NOMO-1 treated with DMSO at 0.1 percent for 48 hours (cell line): ENCODE measurements at regions not wholly inside any gene's neighbourhood (a gene's known extent, or its start where the extent isn't known, plus 50 kb on each side); places are given as distances from the start of the nearest gene placed in this dataset.
A peak's percentile ranks its signal among the peaks of the same experiment; 100 is the strongest.

ENCODE experiments used
- DNase-seq: peaks from one replicate; lab custom pipeline; 2025; ENCODE audit not compliant: unreplicated experiment; lab: John Stamatoyannopoulos, UW

DNA sequence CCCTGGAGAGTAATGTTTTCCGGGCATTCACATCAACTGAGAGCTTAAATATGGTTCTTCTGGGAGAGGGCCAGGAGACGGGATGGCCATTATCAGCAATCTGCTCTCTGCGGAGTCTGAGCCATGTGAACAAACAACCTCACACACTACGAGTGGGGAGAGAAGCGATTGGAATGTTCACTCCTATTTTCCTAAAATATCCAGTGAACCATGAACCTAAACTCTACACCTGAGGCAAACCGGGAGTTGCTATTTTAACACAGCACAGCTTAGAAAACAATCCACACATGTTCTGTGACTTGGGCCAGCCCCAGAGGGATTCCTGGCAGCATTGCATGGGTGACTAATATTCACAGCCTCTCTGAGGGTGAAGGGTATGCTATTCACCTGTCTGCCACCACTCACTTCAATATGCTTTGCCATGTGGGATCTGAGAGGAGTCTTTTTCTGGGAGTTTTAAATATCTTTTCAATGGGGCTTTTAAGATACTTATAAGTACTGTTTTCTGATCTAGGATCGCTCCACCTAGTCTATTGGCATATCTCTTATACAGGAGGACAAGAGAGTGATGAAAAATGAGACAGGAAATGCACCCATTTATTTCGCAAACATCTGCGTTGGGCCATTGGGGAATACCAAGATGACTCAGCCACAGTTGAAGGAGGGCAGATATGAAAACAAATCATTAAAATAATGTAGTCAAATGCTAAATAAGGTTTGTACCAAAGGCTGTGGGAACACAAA, 72.6 kb upstream of the SERP2 start:
- no peak for DNase-seq

DNA sequence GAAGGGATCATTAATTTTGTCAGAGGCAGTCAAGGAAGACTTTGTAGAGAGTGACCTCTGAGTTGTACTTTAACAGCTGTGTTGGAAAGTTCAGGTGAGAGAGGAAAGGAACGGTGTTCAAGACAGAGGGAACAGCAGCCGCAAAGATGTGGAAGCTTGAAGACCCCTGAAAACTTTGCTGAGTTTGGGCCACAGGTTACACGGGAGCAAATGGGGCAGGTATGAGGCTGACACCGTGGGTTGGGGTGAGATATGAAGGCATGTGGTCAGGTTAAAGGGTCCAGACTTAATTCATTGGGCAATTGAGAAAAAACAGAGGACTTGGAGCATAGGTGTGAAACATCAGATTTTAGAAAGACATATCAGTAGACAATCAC, 72.0 kb upstream of the SERP2 start:
- DNase-seq = no peak

DNA sequence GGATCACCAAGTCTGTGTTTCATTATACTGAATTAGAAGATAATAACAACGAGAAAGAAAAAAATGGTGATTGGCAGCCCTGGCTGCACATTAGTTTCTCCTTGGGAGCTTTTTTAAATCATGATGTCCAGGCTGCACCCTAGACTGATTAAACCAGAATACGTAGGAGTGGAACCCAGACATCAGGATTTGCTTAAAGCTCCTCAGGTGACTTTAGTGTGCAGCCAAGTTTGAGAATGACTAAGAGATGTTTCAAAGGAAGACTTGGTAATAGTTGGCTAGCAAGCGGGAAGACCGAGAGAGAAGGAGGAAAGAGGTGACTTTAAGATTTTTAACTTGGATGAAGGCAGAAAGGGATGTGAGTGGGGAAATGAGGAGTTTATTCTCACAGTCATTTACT, 71.4 kb upstream of the SERP2 start:
- DNase-seq = no peak

DNA sequence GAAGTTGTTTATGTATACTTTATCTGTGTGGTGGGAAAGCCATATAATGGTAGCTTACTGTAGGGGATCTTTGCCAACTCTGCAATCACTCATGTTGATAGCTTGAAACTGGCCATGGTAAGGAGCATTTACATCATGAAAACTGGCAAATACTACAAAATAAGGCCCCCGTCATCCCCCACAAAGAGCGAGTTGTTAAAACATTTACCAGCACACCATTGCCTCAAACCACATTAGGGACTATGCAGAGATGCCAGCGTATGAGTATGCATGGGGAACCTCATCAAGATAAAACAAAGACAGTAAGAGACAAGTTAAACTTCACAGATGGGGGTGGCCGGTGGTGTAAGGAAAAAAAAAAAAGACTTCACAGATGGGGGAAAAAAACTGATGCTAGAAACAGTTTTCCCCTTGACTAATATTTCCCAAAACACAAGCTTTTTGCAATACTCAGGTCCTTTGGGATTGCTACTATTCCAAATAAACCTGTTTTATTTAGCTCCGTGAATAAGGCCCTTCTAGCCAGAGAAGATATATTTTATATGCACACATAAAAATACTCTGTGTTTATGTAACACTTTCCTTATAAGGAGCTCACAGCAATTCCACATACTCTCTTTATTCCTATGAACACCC, 70.6 kb upstream of the SERP2 start:
- no peak for DNase-seq

DNA sequence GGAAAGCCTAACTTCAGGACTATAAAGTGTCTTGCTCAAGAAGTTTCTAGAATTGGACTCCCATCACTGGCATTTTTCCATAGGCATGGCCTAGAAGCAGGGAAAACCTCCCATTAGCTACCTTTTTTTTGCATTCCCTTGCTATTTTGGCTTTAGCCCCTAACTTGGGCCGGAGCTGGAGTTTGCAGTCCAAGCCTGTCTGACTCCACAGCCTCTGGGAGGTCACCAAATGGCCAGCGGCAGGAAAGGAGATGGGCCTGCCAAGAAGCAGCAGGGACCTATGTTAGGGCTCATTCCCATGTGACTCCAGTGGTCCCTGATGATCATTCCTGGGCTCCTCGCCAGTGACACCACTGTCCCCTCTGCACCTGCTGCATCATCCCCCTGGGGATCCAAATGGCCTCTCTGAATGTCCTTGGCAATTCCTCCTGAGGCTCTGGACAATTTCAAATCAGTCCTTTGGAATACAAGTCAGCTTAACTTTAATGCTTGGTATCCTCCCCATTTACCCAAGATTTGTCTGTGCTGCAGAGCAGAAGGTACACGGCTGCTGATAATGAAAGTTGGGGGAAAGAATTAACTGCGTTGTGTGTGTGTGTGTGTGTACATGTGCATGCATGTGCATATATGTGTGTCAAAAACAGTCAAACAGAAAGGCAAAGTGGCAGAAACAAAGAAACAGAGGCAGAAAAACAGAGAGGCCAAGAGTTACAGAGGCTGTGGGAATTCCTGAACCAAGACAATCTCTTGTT, 69.8 kb upstream of the SERP2 start:
- DNase-seq = no peak

DNA sequence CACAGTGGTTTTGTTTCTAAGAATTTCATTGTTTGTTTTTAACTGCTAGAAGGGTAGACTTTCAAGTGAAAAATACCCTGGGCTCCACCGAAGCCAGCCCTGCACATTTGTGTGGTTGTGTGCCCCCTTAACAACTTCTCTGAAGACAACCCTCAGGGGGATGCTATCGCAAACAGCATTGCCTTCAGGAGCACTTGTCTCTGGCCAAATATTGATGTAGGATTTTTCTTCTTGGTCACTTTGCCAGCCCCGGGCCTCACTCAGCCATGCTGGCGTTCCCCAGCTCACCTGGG, 69.2 kb upstream of the SERP2 start:
- no peak for DNase-seq

DNA sequence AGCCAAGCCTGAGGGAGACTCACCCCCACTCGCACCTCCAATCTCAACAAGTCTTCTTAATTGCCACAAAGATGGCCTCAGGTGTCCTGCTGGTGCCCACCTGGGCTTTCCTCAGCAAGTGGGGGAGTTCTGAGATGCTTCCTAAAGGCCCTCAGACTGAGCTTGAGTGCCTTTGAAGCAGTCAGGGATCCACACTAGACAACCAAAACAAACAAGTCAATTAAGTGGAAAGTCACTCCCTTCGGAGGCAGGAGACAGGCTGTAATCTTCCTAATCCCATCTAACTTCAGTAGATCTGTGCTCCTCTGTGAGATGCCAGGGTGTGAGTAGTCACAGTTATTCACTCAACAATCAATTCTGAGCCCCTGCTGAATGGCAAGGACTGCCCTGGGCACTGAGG, 68.3 kb upstream of the SERP2 start:
- DNase-seq = no peak

DNA sequence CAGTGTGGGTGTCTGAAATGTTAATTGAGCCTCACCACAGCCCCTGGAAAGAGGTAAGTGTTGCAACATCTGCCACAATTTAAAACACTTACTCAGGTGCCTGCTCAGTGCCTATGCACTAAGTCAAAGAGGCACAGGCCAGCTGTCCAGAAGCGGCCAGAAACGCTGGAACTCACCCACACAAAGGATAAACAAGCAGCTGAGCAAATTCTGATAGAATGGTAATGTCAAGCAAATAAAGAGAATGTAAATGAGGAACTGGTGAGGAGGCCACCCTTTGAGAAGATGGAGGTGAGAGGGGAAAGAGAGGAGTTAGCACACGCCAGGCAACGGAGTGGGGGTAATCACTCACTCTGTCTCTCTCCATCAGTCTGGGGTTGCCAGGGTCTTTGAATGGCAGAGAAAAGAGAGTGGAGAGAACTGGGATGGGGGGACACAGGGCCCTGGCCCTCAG, 67.7 kb upstream of the SERP2 start:
- no peak for DNase-seq

DNA sequence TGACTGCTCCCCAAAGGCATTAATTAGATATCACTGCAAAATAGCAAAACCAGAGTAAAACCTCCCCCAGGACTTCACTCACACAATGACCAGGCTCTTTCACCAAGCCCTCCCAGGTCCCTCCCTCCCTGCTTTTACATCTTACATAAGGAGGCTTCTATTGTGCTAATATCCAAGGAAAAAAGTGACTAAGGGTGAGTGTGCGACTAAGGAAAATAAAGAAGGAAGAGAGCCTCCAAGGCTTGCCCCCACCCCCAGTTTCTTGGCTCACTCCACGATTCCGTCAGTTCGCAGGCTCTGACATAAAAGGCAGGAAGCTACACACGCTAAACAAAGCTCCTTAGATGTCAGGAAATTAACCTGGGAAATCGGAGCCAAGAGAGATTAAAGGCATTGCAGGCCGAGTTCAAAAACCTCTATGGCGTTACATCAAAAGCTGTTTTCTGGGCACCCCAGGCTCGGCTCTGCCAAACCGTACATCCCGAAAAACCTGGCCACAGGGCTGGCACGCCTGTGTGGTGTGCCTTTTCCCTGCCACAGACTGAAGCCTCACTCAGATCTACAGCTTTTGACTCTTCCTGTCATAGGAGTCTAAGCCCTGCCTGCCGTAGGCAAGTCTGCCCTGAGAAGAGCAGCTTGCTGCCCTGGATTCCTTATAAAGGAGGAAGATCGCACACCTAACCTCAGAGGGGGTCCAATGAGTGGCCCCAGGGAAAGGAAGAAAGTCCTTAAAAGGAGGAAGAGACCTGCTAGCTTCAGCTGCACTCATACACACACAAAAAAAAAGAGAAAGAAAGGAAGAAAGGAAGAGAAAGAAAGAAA, 67.0 kb upstream of the SERP2 start:
- DNase-seq = no peak

DNA sequence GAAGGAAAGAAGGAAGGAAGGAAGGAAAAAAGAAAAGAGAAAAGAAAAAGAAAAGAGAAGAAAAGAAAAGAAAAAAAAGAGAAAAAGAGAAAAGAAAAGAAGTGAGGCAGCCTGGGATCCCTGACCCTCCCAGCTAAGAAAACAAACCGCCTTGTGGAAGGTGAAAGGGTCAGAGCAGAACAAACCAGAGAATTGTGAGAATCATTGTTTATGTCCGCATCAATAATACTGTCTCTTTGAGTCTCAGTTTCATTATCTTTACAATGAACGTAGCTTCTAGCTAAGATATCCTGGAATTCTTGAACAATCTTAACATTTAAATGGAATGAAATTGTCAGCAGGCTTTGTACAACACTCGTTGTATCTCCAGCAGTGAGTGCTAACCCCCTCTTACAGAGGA, 66.4 kb upstream of the SERP2 start:
- DNase-seq = no peak

DNA sequence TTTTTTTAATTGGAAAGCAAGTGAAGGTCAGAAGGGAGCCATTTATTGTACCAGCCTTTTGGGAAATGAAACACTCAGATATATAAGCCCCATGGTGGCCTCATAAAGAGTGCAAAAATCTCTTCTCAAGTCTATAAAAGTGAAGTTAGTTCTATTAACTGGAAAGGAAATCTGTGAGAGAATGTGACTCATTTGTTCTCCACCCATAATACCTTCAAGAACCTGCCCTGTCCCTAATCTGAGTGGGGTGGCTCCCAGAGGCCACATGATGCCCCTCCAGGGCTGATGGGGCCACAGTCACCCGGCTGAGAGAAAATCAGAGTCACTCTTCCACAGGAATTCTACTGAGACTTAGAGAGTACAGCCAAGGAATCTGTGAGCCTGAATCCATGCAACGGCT, 65.8 kb upstream of the SERP2 start:
- no peak for DNase-seq

DNA sequence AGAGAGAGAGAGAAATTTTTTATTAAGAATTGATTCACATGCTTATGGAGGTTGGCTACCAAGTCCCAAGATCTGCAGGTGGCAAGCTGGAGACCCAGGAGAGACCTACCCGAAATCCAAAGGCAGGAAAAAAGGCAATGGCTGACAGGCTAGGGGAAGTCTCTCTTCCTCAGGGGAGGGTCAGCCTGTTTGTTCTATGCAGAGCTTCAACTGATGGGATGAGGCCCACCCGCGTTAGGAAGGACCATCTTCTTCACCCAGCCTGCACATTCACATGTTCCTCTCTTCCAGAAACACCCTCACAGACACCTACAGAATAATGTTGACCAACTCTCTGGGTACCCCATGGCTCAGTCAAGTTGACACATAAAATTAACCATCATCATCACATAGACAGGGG, 65.3 kb upstream of the SERP2 start:
- DNase-seq = no peak

DNA sequence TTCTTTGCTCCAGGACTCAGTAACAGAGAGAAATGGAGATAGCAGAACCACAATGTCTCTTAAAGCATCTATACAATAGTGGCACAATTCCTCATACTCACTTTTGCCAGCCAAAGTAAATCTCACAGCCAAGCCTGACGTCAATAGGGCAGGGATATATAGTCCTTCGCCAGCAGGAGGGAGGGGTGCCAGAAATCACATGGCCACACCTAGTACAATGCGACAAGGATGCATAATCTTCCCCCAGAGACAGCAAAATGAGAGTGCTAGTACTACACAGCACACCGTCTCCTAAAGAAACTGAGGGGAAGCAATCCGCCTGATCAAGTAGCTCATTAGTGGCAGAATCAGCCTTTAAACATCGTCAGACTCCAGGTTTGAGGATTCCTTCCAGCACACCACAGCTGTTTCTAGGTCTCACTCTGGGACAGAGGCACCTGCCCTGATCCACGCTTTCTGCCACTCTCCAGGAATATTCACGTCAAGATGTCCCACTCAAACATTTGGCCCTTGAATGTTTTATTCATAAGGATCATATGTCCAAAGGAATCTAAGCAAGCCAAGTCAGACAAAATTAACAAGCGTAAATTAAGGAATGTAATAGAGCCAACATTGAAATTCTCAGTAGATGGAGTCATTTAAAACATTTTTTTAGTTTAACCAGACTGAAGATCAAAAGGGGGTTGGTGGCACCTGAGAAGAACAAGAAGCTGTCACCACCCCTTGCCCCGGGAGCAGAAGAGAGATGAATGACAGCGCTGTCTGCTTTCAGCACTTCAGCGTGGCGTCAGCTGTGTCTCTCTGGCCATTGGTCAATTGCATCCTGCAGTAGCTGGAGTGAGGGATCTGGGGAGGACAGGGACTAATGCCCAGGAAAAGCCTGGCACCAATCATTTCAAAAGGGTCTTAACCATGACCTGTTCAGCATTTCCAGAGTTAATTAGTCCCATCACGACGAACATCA, 63.5 kb upstream of the SERP2 start:
- no peak for DNase-seq

DNA sequence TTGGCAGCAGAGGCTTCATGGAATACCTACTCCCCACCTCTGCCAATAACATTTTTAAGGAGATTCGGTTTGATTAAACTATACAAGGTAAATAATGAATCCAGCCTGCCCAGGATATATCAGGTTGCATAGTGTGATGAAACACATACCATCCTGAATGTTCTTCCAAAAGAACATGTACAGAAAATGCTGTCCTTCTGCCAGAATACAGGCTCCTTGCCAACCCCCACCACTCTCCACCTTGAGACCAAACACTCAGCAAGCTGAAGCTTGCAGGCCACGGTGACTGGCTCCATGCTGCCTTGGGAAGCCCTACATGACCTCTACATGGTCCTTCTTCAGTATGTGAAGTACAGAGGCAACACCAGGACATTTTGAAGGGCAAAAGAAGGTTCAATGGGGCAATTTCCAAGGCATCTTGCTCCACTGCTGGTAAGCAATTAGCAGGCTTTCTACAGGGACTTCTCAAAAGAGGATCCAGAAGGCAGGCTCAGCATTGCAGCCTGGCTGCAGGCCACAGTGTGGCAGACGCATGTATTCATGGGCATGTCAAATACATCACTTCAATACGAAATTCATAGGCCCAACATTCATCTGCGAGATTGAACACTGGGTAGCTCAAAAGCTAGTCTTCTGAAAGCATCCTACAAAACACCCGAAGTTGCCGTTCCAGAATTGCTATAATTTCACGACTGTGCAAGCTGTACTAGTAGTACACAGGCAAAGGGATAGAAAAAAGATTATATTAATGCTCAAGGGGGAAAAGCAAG, 62.4 kb upstream of the SERP2 start:
- no peak for DNase-seq

DNA sequence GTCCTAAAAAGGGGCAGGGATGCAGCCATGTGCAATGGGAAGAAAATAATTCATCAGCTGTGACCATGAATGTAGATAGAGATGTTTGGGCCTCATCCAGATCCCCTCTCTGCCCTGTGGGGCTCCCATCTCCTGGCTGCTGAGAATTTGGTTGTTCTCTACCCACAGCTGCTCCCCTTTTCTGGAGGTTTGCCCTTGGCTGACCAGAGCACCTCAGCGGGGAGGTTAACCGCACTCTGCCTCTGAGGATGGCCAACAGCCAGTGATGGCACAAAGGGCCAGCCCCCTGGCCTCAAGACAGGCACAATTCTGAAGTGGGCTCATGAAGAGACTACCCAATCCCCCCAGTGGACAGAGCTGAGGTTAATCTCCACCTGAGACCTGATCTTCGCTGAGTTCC, 61.5 kb upstream of the SERP2 start:
- no peak for DNase-seq

DNA sequence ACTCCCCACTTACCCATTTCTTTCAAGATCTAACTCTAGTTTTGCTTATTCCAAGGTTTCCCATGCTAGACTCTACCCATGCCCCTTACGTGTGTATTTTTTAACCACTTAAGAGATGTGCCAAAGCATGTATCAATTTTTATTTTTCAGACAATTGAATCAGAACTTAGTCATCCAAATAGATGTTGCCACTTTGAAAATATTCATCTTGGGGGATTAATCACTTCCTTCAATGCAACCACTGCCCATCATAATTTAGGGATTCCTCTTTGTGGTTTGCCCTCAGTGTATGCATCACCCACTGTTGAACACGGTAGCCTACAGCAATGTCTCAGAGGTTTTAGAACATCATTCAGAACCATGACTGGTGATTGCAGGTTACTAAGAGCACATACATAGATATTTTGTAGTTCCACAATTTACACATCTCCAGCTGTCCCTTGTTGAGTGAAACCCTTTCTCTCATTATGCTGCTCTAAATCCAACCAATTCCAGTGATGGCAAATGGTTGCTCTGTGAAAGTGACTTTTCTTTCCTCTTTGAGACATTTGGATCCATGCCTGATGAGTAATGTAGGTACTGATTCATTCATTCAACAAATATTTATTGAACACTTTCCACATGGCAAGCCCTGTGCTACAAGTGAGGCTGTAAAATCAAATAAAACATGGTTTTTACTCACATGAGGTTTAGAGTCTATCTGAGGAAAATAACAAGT, 60.6 kb upstream of the SERP2 start:
- peak; percentile 63 for DNase-seq

DNA sequence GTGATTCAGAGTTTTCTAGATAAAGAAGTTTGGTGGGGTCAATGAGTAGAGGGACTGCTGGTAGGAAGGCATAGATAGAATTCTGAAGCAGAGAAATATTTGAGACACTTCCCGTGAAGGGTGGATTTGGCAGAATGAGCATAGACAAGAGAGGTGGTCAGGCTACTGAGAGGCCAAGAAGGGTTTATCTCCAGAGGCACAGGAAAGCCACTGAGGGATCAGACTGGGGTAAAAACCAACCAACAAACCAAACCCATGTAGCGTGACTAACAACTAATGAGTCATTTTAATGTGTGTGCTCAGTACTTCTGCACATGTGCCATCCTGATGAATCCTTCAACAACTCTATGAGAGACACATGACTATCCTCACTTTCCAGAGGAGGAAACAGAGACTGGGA, 60.0 kb upstream of the SERP2 start:
- peak; percentile 50 for DNase-seq

DNA sequence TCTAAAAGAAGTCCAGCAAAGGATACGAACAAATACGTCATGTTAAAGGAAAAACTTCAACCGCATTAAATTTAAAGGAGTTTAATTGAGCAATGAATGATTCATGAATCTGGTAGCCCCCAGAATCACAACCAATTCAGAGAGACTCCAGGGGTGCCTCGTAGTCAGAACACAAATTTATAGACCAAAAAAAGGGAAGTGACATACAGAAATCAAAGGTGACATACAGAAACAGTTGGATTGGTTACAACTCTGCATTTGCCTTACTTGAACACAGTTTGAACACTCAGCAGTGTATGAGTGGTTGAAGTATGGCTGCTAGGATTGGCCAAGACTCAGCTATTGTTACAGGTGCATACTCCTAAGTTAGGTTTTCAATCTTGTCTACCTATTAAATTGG, 59.5 kb upstream of the SERP2 start:
- DNase-seq = peak; percentile 68

DNA sequence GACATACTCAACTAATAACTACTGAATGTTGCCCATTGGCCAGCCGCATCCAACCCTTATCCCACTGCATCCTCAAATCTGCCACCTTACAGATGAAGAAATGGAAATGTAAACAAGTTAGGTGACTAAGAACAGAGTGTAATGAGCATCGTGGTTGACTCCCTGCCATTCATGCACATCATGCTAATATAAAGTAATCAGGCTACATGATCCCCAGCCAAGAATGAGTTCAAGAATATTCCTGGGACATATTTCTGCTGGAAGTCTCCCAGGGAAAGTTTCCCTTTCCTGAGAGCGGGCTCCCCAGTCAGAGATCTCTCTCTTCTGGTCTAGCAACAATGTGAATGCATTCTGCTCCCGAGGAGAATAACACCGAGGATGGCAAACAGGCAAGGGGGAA, 55.9 kb upstream of the SERP2 start:
- DNase-seq = no peak
